ENCODE measurements at regions not wholly inside any gene's neighbourhood (a gene's known extent, or its start where the extent isn't known, plus 50 kb on each side); places are given as distances from the start of the nearest gene placed in this dataset.
"Not testable (repeated sequence)": the region's sequence is repeated elsewhere in the genome, so short reads cannot be mapped to it uniquely, and the experiment has no call there.

DNA sequence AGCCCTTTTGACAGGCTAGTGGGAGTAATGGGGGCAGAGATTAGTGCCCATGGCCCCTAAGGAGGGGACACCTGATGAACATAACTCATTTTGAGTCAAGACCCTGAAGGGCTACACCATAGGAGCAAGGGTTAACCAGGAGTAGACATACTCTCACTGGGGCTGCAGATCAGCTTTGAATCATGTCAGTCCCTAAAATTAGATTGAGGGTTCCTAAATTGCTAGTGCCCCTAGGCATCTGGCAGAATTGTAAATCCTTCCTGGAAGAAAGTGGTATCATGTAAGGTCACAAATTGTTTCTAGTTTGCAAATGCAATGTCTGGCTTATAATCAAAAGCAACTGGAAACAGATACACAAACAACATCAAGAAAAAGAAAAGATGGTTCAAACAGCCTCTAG is 52.1 kb upstream of the LRRC37A2 start:
- not testable (repeated sequence) for DNase-seq (ENCODE audit: low read depth); H3K4me1 ChIP-seq (ENCODE audit: control insufficient read depth, insufficient read depth, low read length); H3K9me3 ChIP-seq (ENCODE audit: control insufficient read depth, low read length)

GRCh38 chr17:46455069-46455468 is 57.2 kb upstream of the LRRC37A2 start:
- not testable (repeated sequence) for H3K9me3 ChIP-seq (ENCODE audit: control insufficient read depth, low read length); H3K36me3 ChIP-seq (ENCODE audit: control insufficient read depth, insufficient read depth, low read length, severe bottlenecking); H3K4me3 ChIP-seq (ENCODE audit: low read length); H3K9ac ChIP-seq (ENCODE audit: low read length); H3K27me3 ChIP-seq (replicated peaks; ENCODE audit: control insufficient read depth, insufficient read depth, low read length); DNase-seq (ENCODE audit: low read depth); H3K4me1 ChIP-seq (ENCODE audit: control insufficient read depth, insufficient read depth, low read length)

More for the DNA sequence above, 52.1 kb upstream of the LRRC37A2 start:
- H3K4me3 ChIP-seq (ENCODE audit: low read length); H3K27me3 ChIP-seq (replicated peaks; ENCODE audit: control insufficient read depth, insufficient read depth, low read length); H3K36me3 ChIP-seq (ENCODE audit: control insufficient read depth, insufficient read depth, low read length, severe bottlenecking); H3K9ac ChIP-seq (ENCODE audit: low read length): not testable (repeated sequence)

- H3K27me3 ChIP-seq (replicated peaks; ENCODE audit: control insufficient read depth, insufficient read depth, low read length); H3K9ac ChIP-seq (ENCODE audit: low read length); H3K4me1 ChIP-seq (ENCODE audit: control insufficient read depth, insufficient read depth, low read length); H3K9me3 ChIP-seq (ENCODE audit: control insufficient read depth, low read length); DNase-seq (ENCODE audit: low read depth); H3K4me3 ChIP-seq (ENCODE audit: low read length); H3K36me3 ChIP-seq (ENCODE audit: control insufficient read depth, insufficient read depth, low read length, severe bottlenecking): not testable (repeated sequence)
These were observed 57.7 kb upstream of the LRRC37A2 start for GRCh38 chr17:46454572-46454971.

GRCh38 chr17:46453077-46453476 is 59.2 kb upstream of the LRRC37A2 start:
- not testable (repeated sequence) for H3K27me3 ChIP-seq (replicated peaks; ENCODE audit: control insufficient read depth, insufficient read depth, low read length); H3K4me3 ChIP-seq (ENCODE audit: low read length); H3K9me3 ChIP-seq (ENCODE audit: control insufficient read depth, low read length); H3K36me3 ChIP-seq (ENCODE audit: control insufficient read depth, insufficient read depth, low read length, severe bottlenecking); H3K4me1 ChIP-seq (ENCODE audit: control insufficient read depth, insufficient read depth, low read length); DNase-seq (ENCODE audit: low read depth); H3K9ac ChIP-seq (ENCODE audit: low read length)

DNA sequence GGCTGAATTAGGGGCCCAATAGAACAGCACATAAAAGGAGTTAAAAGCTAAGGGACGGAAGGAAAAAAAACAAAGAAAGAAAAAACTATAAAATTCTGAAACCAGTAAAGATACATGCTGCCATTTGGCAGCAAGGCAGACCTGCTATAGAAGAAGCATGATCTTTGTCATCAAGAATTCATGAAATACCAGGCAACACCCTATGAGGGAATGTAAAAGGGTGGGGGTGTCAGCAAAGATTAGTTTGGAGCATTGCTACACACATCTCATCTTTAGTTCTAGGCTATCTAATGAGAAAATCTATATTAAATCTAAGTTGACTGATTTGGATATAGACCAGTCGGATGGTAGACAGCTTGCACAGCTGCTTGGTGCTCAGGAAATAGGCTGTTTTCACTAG is 66.4 kb upstream of the LRRC37A2 start:
- H3K27me3 ChIP-seq (replicated peaks; ENCODE audit: control insufficient read depth, insufficient read depth, low read length); H3K36me3 ChIP-seq (ENCODE audit: control insufficient read depth, insufficient read depth, low read length, severe bottlenecking); DNase-seq (ENCODE audit: low read depth); H3K4me1 ChIP-seq (ENCODE audit: control insufficient read depth, insufficient read depth, low read length); H3K4me3 ChIP-seq (ENCODE audit: low read length); H3K9ac ChIP-seq (ENCODE audit: low read length); H3K9me3 ChIP-seq (ENCODE audit: control insufficient read depth, low read length): not testable (repeated sequence)

DNA sequence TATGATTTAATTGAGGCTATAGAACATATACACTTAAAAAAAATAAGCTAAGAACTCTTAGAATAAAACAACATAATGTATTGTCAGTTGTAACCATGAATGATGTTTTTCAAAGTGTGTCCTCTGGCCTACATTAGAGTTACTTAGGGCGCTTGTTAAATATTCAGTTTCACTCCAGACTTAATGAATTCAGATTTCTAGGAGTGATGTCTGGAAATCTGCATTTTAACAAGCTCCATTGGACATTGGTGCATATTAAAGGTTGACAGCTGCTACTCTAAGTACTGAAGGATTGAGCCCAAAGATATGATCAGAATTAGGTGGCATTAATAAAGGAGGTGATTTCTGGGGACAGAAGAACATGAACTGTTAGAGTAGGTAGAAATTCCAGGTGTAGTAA is 66.9 kb upstream of the LRRC37A2 start:
- H3K9me3 ChIP-seq (ENCODE audit: control insufficient read depth, low read length); DNase-seq (ENCODE audit: low read depth); H3K27me3 ChIP-seq (replicated peaks; ENCODE audit: control insufficient read depth, insufficient read depth, low read length); H3K4me1 ChIP-seq (ENCODE audit: control insufficient read depth, insufficient read depth, low read length); H3K4me3 ChIP-seq (ENCODE audit: low read length); H3K9ac ChIP-seq (ENCODE audit: low read length); H3K36me3 ChIP-seq (ENCODE audit: control insufficient read depth, insufficient read depth, low read length, severe bottlenecking): not testable (repeated sequence)

- not testable (repeated sequence) for H3K9ac ChIP-seq (ENCODE audit: low read length); H3K4me3 ChIP-seq (ENCODE audit: low read length); H3K4me1 ChIP-seq (ENCODE audit: control insufficient read depth, insufficient read depth, low read length); H3K27me3 ChIP-seq (replicated peaks; ENCODE audit: control insufficient read depth, insufficient read depth, low read length); DNase-seq (ENCODE audit: low read depth); H3K9me3 ChIP-seq (ENCODE audit: control insufficient read depth, low read length); H3K36me3 ChIP-seq (ENCODE audit: control insufficient read depth, insufficient read depth, low read length, severe bottlenecking)
These were observed 70.1 kb upstream of the LRRC37A2 start for GRCh38 chr17:46442153-46442552.

DNA sequence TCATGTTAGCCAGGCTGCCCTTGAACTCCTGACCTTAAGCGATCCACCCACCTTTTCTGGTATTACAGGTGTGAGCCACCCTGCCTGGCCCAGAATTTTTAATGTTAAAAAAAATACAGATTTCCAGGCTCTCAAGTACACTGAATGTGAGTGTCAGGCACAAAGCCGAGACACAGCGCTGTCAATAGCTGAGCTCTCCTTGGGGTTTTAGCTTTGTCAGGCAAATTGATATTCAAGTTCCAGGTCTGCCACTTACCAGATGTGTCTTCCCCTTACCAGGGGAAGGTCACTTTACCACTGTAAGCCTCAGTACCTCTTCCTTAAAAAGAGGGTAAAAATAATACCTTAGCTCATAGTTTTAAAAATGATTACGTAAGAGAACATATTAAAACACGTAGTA is 71.6 kb upstream of the LRRC37A2 start:
- DNase-seq (ENCODE audit: low read depth); H3K4me1 ChIP-seq (ENCODE audit: control insufficient read depth, insufficient read depth, low read length); H3K9ac ChIP-seq (ENCODE audit: low read length): not testable (repeated sequence)

DNA sequence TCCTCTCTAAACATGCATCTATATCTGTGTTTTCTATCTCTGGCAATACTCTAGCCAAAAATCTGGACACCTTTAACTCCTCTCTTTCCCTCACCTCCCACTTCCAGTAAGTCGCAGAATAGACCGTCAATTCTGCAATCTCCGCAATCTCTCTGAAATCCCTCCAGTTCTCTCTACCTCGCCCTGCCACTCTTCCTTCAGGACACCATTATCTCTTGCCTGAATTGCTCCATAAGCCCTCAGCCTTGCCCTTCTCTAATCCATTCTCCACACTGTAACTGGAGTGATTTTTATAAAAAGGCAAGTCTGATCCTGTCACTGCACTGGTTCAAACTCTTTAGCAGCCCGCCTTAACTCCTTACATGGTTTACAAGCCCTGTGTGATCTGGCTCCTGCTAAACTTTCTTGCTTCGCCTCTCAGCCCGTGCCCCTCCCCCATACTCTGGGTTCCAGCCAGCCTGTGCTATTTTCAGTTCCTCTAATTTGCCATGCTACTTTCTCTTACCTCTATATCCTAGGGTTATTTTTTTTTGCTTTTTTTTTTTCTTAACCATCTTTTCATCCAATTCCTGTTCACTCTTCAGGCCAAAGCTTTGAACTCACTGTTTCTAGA is 73.0 kb upstream of the ARL17B start:
- H3K9ac ChIP-seq (ENCODE audit: low read length), result not testable (repeated sequence)

More for the DNA sequence above, 71.6 kb upstream of the LRRC37A2 start:
- H3K27me3 ChIP-seq (replicated peaks; ENCODE audit: control insufficient read depth, insufficient read depth, low read length); H3K36me3 ChIP-seq (ENCODE audit: control insufficient read depth, insufficient read depth, low read length, severe bottlenecking); H3K9me3 ChIP-seq (ENCODE audit: control insufficient read depth, low read length); H3K4me3 ChIP-seq (ENCODE audit: low read length): not testable (repeated sequence)

GRCh38 chr17:46430300-46430699 is 68.7 kb upstream of the ARL17B start:
- H3K9me3 ChIP-seq (ENCODE audit: control insufficient read depth, low read length); H3K27me3 ChIP-seq (replicated peaks; ENCODE audit: control insufficient read depth, insufficient read depth, low read length); H3K9ac ChIP-seq (ENCODE audit: low read length); H3K4me3 ChIP-seq (ENCODE audit: low read length); H3K36me3 ChIP-seq (ENCODE audit: control insufficient read depth, insufficient read depth, low read length, severe bottlenecking); H3K4me1 ChIP-seq (ENCODE audit: control insufficient read depth, insufficient read depth, low read length); DNase-seq (ENCODE audit: low read depth): not testable (repeated sequence)

More for the DNA sequence above, 73.0 kb upstream of the ARL17B start:
- not testable (repeated sequence) for H3K9me3 ChIP-seq (ENCODE audit: control insufficient read depth, low read length); H3K4me3 ChIP-seq (ENCODE audit: low read length); H3K4me1 ChIP-seq (ENCODE audit: control insufficient read depth, insufficient read depth, low read length); H3K27me3 ChIP-seq (replicated peaks; ENCODE audit: control insufficient read depth, insufficient read depth, low read length); H3K36me3 ChIP-seq (ENCODE audit: control insufficient read depth, insufficient read depth, low read length, severe bottlenecking); DNase-seq (ENCODE audit: low read depth)

DNA sequence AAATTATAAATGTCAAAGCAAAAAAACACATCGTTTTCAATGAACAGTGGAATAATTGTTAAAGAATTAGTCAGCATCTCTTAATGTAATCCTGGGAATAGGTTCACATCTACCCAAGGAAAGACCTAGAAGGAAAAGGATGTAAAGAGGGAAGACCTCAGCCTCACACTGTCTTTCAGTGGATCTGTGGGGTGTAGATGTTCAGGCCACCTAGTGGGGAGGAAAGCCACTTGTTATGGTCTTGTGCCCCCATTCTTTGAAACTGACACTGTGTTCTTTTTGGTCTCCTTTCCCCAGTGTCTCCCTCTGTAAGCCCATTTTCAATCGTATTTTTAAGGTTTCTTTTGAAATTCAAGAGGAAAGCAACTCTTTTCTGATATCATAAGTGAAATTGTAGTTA is 68.1 kb upstream of the ARL17B start:
- not testable (repeated sequence) for DNase-seq (ENCODE audit: low read depth); H3K4me1 ChIP-seq (ENCODE audit: control insufficient read depth, insufficient read depth, low read length); H3K4me3 ChIP-seq (ENCODE audit: low read length); H3K36me3 ChIP-seq (ENCODE audit: control insufficient read depth, insufficient read depth, low read length, severe bottlenecking); H3K27me3 ChIP-seq (replicated peaks; ENCODE audit: control insufficient read depth, insufficient read depth, low read length); H3K9ac ChIP-seq (ENCODE audit: low read length); H3K9me3 ChIP-seq (ENCODE audit: control insufficient read depth, low read length)

- H3K9me3 ChIP-seq (ENCODE audit: control insufficient read depth, low read length); DNase-seq (ENCODE audit: low read depth); H3K36me3 ChIP-seq (ENCODE audit: control insufficient read depth, insufficient read depth, low read length, severe bottlenecking); H3K27me3 ChIP-seq (replicated peaks; ENCODE audit: control insufficient read depth, insufficient read depth, low read length); H3K4me3 ChIP-seq (ENCODE audit: low read length); H3K9ac ChIP-seq (ENCODE audit: low read length); H3K4me1 ChIP-seq (ENCODE audit: control insufficient read depth, insufficient read depth, low read length): not testable (repeated sequence)
These were observed 62.8 kb upstream of the ARL17B start for GRCh38 chr17:46424187-46424884.

Data from adipocyte (in vitro differentiated cells).